Endodermal cell (in vitro differentiated cells): ENCODE measurements at regions not wholly inside any gene's neighbourhood (a gene's known extent, or its start where the extent isn't known, plus 50 kb on each side); places are given as distances from the start of the nearest gene placed in this dataset.

Experiments
- DNase-seq: peaks from one replicate; pipeline ENCODE4 v3.0.0-alpha.2; 2017
- H3K27ac ChIP-seq: 2 replicates; pipeline ENCODE4 v1.5.1; 2013; ENCODE audit warnings: mild to moderate bottlenecking, low read depth, low read length, moderate library complexity
- H3K27me3 ChIP-seq: 2 replicates; pipeline ENCODE4 v1.6.1; 2013; ENCODE audit warnings: mild to moderate bottlenecking, low read length, moderate library complexity; ENCODE audit not compliant: insufficient read depth, control insufficient read depth, poor library complexity, severe bottlenecking
- H3K36me3 ChIP-seq: 2 replicates; pipeline ENCODE4 v1.7.0; 2013; ENCODE audit warnings: mild to moderate bottlenecking, low read length, moderate library complexity; ENCODE audit not compliant: control insufficient read depth, insufficient read depth
- H3K4me1 ChIP-seq: one replicate; pipeline ENCODE4 v1.7.0; 2013; ENCODE audit warnings: low read length; ENCODE audit not compliant: control insufficient read depth, insufficient read depth
- H3K4me3 ChIP-seq: 2 replicates; pipeline ENCODE4 v1.5.1; 2013; ENCODE audit warnings: mild to moderate bottlenecking, low read length, moderate library complexity
- H3K9ac ChIP-seq: 2 replicates; pipeline ENCODE4 v1.6.1; 2013; ENCODE audit warnings: mild to moderate bottlenecking, low read length, moderate library complexity; ENCODE audit not compliant: poor library complexity, severe bottlenecking; ENCODE audit errors: extremely low read depth
- H3K9me3 ChIP-seq: 2 replicates; pipeline ENCODE4 v1.6.1; 2013; ENCODE audit warnings: mild to moderate bottlenecking, low read length, moderate library complexity; ENCODE audit not compliant: control insufficient read depth
- H3K27ac Mint-ChIP-seq: 2 replicates; pipeline ENCODE4 v1.8.0; 2020; ENCODE audit warnings: mixed read lengths
- H3K27me3 Mint-ChIP-seq: 2 replicates; pipeline ENCODE4 v1.8.0; 2021; ENCODE audit warnings: mild to moderate bottlenecking, mixed read lengths; ENCODE audit not compliant: insufficient read depth
- H3K36me3 Mint-ChIP-seq: 2 replicates; pipeline ENCODE4 v1.8.0; 2020; ENCODE audit warnings: low read depth, mixed read lengths
- H3K4me1 Mint-ChIP-seq: 2 replicates; pipeline ENCODE4 v1.8.0; 2020; ENCODE audit warnings: mixed read lengths
- H3K4me3 Mint-ChIP-seq: 2 replicates; pipeline ENCODE4 v1.8.0; 2020; ENCODE audit warnings: mild to moderate bottlenecking, moderate library complexity, mixed read lengths
- H3K9me3 Mint-ChIP-seq: 2 replicates; pipeline ENCODE4 v1.8.0; 2020; ENCODE audit warnings: mild to moderate bottlenecking, mixed read lengths
- WGBS, 2 experiments: methylation state at CpG; one replicate each; pipeline versions ENCODE4 v1.1.5 to v1.1.7; 2013; ENCODE audit warnings: missing lambda C conversion rate in 2 of 2, mixed read lengths in 1 of 2; ENCODE audit not compliant: insufficient coverage in 1 of 2, insufficient read length in 1 of 2; 5-methylcytosine and 5-hydroxymethylcytosine counted together
- TF ChIP-seq, protein P1 (sequence below): fragments of 200-600 bp; sonication (generic); conservative IDR thresholded peaks from 2 replicates; pipeline ENCODE4 v1.5.0; 2021; ENCODE audit warnings: antibody characterized with exemption, mild to moderate bottlenecking

DNA sequence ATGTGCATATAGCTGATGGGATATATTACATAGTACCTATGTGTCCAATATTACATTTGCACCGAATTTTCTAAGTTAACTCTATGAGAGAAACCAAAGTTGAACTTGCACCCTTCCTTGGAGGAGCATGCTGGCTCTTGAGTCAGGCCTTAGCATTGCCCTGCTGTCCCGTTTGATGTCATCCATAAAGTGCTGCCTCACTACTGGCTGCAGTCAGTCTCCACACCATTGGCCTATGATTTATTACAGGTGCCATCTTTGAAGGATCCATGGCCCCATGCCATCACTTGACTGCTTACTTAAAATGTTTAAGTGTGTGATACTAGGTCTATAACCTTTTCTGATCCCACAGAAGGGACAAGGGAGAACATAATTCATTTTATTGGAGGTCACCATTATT, 249.3 kb upstream of the RBBP8 start:
- Histone ChIP-seq H3K27me3 (no peaks in the 10 kb centered on the region), H3K4me3 (no peak overlapping the region), H3K9me3 (peaks cover 21% of the 10 kb centered on the region), H3K27ac (no peak overlapping the region), H3K9ac (no peak overlapping the region), H3K4me1 (no peaks in the 10 kb centered on the region), H3K36me3 (no peaks in the 10 kb centered on the region)
- Mint-ChIP-seq H3K4me1 (no peaks in the 10 kb centered on the region), H3K27ac (no peak overlapping the region), H3K36me3 (no peaks in the 10 kb centered on the region), H3K4me3 (no peak overlapping the region), H3K27me3 (peaks cover 7% of the 10 kb centered on the region), H3K9me3 (peaks cover 3% of the 10 kb centered on the region)
- 94 to 100% methylated on average over 1 to 2 of the region's 2 CpGs for whole genome bisulfite sequencing, 2 experiments
- TF ChIP-seq, protein P1, sequence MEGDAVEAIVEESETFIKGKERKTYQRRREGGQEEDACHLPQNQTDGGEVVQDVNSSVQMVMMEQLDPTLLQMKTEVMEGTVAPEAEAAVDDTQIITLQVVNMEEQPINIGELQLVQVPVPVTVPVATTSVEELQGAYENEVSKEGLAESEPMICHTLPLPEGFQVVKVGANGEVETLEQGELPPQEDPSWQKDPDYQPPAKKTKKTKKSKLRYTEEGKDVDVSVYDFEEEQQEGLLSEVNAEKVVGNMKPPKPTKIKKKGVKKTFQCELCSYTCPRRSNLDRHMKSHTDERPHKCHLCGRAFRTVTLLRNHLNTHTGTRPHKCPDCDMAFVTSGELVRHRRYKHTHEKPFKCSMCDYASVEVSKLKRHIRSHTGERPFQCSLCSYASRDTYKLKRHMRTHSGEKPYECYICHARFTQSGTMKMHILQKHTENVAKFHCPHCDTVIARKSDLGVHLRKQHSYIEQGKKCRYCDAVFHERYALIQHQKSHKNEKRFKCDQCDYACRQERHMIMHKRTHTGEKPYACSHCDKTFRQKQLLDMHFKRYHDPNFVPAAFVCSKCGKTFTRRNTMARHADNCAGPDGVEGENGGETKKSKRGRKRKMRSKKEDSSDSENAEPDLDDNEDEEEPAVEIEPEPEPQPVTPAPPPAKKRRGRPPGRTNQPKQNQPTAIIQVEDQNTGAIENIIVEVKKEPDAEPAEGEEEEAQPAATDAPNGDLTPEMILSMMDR = no peak
- no peak for DNase-seq

DNA sequence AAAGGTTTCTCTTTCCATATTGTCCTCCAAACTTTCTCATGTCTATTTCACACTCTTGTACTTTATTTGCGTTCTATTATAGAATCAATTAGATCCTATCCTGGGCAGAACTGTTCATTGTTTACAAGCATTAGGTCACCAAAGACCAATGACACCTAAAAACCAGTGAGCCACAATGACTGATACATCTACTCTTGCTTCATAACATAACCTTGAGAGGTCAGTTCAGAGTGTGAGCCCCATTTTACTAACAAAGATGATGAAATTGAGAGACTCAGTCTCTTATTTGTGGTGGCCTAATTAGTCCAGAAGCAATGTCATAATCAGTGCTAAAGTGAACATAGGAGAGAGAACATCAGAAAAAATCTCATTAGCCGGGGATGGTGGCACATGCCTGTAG, 248.9 kb upstream of the RBBP8 start:
- no peaks in the 10 kb centered on the region for H3K4me1 Mint-ChIP-seq
- no peaks in the 10 kb centered on the region for H3K4me1 ChIP-seq
- peaks cover 21% of the 10 kb centered on the region for H3K9me3 ChIP-seq
- H3K27ac Mint-ChIP-seq = no peak overlapping the region
- no peak overlapping the region for H3K4me3 Mint-ChIP-seq
- peaks cover 3% of the 10 kb centered on the region for H3K9me3 Mint-ChIP-seq
- TF ChIP-seq, protein P1 = no peak
- H3K27me3 Mint-ChIP-seq = peaks cover 7% of the 10 kb centered on the region
- WGBS, 2 experiments = 95 to 100% methylated on average over 2 of the region's 2 CpGs
- no peaks in the 10 kb centered on the region for H3K27me3 ChIP-seq
- DNase-seq = no peak
- H3K27ac ChIP-seq = no peak overlapping the region
- H3K36me3 ChIP-seq = no peaks in the 10 kb centered on the region
- H3K4me3 ChIP-seq = no peak overlapping the region
- no peak overlapping the region for H3K9ac ChIP-seq
- H3K36me3 Mint-ChIP-seq = no peaks in the 10 kb centered on the region

DNA sequence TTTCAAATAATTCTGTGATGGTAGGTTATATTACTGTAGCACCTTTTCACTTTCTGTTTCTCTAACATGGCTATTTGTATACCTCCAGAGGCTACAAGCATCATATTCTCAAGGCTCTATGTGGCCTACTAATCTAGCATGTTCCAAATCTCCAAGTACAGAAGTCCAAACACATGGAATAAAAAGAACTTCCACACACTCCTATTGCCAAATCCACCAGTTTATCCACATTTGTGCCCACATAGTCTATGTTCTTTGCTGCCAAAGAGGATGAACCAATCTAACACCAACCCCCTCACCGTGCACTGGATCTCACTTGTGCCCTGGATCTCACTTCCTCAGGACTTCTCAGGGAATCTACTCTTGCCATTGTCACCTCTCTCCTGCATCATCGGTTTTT, 247.3 kb upstream of the RBBP8 start:
- peaks cover 7% of the 10 kb centered on the region for H3K27me3 Mint-ChIP-seq
- Histone ChIP-seq H3K9me3 (peaks cover 21% of the 10 kb centered on the region), H3K27me3 (no peaks in the 10 kb centered on the region), H3K4me1 (no peaks in the 10 kb centered on the region), H3K36me3 (no peaks in the 10 kb centered on the region), H3K9ac (no peak overlapping the region), H3K27ac (no peak overlapping the region), H3K4me3 (no peak overlapping the region)
- H3K27ac Mint-ChIP-seq = no peak overlapping the region
- peaks cover 3% of the 10 kb centered on the region for H3K9me3 Mint-ChIP-seq
- H3K4me3 Mint-ChIP-seq = no peak overlapping the region
- H3K36me3 Mint-ChIP-seq = no peaks in the 10 kb centered on the region
- no peak for DNase-seq
- 71 to 90% methylated on average over 1 of the region's 2 CpGs for WGBS, 2 experiments
- TF ChIP-seq, protein P1 = no peak
- H3K4me1 Mint-ChIP-seq = no peaks in the 10 kb centered on the region
